Cerebellar nuclear complex (tissue), 1 donor: ENCODE measurements at regions not wholly inside any gene's neighbourhood (a gene's known extent, or its start where the extent isn't known, plus 50 kb on each side); places are given as distances from the start of the nearest gene placed in this dataset.
"Not testable (repeated sequence)": the region's sequence is repeated elsewhere in the genome, so short reads cannot be mapped to it uniquely, and the experiment has no call there.

Source experiments
- DNase-seq, 2 experiments: peaks; one replicate each; lab custom pipeline; 2025; lab: John Stamatoyannopoulos, UW

- no peak for DNase-seq
Measured at GRCh38 chr1:58251430-58252073, 295.0 kb downstream of the OMA1 start.

GRCh38 chr1:58250587-58250948 lies 296.0 kb downstream of the OMA1 start:
- no peak for DNase-seq

DNA sequence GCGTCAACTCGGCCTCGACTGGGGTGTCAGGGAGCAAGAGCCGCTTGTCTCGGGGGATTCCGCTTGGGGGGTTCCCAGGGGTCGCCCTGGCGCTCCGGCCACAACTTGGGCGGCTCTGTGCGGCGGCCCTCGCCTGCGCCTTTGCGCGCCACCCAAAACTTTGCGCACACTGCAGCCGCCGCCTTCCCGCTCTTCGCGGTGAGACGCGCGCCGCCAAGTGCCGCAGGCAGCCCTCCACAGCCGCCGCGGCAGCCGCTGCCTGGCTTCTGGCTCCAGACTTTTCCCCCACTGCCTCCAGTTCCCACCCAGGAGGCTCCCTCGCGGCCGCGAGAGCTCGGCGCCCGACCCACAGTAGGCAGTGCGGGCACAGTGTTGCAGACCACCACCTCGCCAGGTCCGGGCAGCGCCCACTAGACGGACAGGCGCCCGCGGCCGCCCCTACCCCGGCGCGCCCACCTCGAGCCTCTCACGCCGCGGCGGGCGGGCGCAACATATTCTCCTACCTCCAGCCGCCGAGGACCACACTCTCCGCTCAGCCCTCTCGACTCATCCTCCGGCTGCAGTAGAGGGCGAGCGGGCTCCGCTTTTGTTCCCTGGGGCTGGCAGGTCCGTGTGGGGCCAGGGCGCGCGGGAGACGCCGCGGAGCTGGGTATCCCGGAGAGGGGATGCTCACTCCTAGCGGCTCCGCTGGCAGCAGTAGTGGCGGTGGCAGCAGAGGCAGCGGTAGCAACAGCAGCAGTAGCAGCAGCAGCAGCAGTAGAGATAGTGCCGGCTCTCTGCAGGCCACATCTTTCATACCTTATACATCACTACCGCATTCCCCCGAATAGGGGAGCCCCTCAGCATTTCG lies 296.6 kb downstream of the OMA1 start:
- no peak for DNase-seq

DNA sequence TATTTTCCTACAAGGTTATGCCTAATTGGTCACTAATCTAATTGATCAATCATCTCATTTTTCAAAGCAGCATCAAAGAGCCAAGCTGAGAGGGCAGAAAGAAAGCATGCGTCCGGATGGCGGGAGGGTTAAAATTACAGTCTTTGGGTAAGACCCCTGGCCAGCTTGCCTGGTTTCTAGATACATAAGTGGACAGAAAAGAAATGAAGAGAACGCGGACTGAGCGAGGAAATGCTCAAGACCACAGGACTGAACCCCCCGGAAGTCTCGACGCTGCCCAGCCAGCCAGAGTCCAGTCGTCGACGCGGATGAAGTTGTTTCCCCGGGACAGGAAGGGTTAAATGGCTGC lies 297.2 kb downstream of the OMA1 start:
- no peak for DNase-seq

GRCh38 chr1:58248791-58249190 lies 297.7 kb downstream of the OMA1 start:
- no peak for DNase-seq

GRCh38 chr1:58248072-58248471 lies 298.5 kb downstream of the OMA1 start:
- DNase-seq, result no peak

GRCh38 chr1:58246549-58246948 lies 300.0 kb downstream of the OMA1 start:
- no peak for DNase-seq

DNA sequence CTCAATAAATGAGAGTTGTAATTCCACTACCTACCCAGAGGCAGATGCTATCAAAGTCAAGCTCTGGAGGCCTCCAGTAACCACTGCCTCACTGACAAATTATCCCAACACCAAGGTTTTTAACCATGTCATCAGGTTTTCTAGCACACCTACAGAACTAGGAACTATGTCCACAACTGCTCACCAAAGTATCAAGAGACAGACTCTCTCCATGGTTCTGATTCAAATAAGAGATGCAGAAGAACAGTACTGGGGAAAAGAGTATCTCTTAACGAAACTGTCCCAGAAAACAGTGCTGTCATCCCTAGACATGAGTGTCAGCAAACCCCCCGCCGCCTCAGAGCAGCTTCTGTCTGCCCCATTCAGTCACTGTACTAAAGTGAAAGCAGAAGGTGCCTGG lies 301.7 kb downstream of the OMA1 start:
- no peak for DNase-seq

GRCh38 chr1:58238846-58239245 lies 307.7 kb downstream of the OMA1 start:
- DNase-seq, result no peak

GRCh38 chr1:58233729-58234128 lies 312.8 kb downstream of the OMA1 start:
- no peak for DNase-seq

GRCh38 chr1:58231204-58231603 lies 315.3 kb downstream of the OMA1 start:
- DNase-seq, result no peak

DNA sequence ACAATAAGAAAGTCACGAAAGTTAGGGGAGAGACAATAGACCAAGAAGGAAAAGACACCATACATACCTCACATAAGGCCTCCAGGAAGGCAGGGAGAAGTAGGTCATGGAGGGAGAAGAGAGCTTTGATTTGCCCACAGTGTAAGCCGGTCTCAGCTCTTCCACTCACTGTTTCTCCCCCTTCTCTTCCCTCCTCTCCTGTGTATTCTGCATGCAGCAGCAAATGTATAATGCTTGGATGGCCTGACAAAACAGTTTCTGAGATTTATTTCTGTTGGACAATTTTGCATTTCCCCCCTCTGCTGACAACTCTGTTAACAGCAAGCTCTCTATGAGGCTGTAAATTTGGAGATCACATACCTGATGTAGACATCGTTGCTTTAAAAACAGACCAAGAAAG lies 318.9 kb downstream of the OMA1 start:
- no peak for DNase-seq

DNA sequence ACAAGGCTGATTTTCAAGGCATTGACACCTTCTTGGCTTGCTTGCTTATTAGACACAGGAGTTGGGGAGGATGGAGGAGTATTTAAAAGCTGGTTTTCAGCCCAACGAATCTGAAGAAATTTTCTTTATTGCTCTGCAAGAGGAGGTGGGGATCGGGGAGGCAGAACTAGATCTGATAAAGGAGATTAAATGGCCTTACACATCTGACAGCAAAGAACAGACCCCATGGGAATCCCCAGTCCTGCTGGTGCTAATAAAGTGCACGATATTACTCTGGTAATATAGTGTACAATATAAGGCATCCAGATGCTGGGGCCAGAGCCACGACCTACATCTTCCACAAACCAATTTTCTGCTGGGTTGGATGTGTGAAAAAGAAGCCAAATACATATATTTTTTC lies 323.0 kb downstream of the OMA1 start:
- DNase-seq, result no peak

DNA sequence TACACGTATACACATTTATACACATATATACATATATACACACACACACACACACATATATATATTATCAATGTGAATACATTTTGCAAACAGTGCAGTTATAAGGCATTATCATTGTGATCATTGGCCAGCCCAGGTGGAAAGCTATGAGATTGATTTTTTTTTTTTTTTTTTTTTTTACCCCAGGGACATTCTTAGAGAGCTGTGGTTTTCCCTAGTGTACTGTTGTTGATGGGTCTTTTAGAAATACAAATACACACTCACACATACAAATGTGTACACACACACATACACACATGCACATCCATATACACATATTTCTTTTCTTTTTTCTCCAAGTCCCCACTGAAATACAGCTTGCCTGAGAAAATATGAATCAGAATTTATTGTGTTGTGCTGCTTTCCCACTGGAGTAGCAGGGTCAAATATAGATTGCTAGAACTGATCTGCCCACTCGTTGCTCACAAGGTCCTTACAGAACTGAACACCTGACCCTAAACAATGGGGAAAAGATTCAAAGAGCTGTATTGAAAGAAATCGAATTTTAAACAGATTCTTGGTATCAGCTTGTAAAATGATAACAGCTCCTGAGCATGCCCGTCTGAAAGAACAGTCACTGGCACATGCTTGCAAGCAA lies 325.6 kb downstream of the OMA1 start:
- no peak for DNase-seq

DNA sequence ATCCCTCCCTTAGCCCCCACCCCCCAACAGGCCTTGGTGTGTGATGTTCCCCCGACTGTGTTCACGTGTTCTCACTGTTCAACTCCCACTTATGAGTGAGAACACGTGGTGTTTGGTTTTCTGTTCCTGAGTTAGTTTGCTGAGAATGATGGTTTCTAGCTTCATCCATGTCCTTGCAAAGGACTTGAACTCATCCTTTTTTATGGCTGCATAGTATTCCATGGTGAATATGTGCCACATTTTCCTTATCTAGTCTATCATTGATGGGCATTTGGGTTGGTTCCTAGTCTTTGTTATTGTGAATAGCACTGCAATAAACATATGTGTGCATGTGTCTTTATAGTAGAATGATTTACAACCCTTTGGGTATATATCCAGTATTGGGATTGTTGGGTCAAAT lies 330.4 kb downstream of the OMA1 start:
- not testable (repeated sequence) for DNase-seq

- no peak for DNase-seq
Measured at GRCh38 chr1:58214674-58215073, 331.9 kb downstream of the OMA1 start.

- DNase-seq, result no peak
Measured at GRCh38 chr1:58211869-58212268, 334.7 kb downstream of the OMA1 start.

DNA sequence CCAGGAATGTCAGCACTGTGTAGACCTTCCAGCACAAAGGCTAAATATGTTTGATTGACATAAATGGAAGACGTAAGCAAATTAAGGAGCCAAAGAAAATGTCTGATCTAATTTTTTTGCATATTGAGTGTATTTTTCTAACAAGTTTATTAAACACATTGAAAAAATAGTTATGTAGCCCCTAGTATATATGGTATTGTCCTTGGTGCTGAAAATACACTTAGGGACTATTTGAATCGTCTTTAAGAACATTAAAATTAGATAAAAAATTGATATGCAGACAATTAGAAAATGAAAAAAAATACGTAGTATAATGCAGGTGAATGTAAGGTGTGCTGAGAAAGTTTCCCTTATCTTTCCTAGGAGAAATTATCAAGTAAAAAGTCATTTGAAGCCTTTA lies 337.0 kb downstream of the OMA1 start:
- DNase-seq, result no peak

DNA sequence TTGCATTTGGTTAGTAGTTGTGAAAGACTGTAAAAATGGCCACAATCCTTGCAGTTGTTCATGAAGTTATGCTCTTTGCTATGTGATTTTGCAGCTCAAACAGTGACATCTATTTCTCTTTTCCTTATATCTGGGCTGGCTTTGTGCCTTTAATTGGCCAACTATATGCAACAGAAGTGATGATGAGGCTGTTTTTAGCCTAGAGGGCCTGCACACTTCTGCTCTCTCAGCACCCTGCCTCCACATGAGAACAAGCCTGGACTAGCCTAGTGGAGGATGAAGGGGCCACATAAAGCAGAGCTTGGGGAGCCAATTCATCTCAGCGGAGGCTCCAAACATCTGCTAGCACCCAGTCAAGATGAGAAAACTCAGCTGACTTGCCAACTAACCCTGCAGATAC lies 339.8 kb downstream of the OMA1 start:
- DNase-seq, result no peak

GRCh38 chr1:58204284-58204683 lies 342.2 kb downstream of the OMA1 start:
- DNase-seq, result no peak

DNA sequence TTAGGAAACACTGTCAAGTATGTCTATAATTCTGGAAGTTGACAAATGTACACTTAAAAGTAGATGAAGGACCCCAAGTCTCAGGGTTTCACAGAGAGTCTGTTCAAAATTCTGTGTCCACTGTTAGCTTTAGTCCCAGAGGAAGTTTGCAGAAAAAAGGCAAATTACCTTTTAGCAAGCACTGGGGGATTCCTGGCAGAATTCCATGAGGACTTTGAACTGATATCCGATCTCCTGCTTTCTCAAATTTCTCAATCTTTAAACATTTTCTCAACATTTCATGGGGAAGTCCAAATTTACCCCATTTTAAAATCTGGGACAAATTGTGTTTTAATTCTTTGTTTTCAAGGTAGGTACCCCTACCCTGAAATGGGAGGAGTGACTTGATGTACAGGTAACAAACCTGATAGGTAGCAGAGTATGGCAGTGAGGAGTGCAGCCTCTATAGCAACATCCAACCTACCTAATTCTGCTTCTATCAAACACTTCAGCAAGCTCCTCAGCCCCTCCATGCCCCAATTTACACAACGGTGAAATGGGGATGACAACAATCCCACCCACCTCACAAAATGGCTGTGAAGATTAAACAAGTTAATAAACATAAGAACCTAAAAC lies 344.9 kb downstream of the OMA1 start:
- no peak for DNase-seq

- no peak for DNase-seq
Measured at GRCh38 chr1:58200437-58200836, 346.1 kb downstream of the OMA1 start.

DNA sequence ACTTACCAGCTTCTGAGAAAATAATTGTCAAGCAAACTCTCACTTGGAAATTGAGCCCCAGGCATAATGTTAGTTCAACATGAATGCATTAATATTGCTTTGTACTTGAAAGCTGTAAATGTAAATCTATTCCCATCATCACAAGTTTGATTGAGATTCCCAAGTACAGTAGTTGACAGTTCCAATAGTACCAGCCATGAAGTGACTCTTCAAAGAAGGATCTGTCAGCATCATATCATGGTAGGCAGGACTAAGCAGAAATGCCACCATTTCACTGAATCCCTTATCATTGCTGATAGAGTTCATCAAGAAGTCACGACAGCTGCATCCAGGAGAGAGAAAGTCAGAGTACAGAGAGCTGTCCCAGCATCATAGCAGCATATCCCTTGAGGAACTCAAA lies 348.7 kb downstream of the OMA1 start:
- no peak for DNase-seq
